ENCODE measurements at regions not wholly inside any gene's neighbourhood (a gene's known extent, or its start where the extent isn't known, plus 50 kb on each side); places are given as distances from the start of the nearest gene placed in this dataset.

DNA sequence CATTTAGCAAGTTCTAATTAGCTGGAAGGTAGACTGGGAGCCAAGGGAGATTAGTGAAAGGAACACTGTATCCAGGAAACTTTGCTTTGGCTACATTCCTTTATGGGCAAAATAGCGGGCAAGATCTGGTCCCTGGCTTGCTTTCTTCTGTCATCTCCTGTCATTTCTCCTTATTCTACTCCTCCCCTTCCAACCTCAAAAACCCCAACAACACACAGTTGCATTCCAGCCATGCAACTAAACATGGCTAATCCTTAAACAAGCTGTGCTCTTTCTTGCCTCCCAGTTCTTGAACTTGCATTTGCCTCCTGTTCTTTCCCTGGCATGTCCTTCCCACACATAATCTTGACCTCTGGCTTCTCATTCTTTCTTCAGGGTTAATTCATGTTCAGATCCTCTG, 59.5 kb upstream of the CDCA7L start:
- CTCF ChIA-PET (ENCODE audit: partially characterized antibody), result interaction anchor here (0.6 kb wide), 1 partner anchor 1733 kb away, joined by 3 read pairs; no protein-coding TSS in a partner anchor

More for the DNA sequence above, 59.5 kb upstream of the CDCA7L start:
- Histone ChIP-seq H2BK12ac (ENCODE audit: low read depth, low read length) (no peak overlapping the region), H2BK20ac (ENCODE audit: low read length) (no peak overlapping the region), H2AK5ac (ENCODE audit: low read depth, low read length) (no peak overlapping the region; the same call in 1 of the 2 replicates), H3K4me2 (ENCODE audit: insufficient read depth in 1 of 2, low read depth in 2 of 2, low read length in 2 of 2) (no peak overlapping the region), H3K4ac (replicated peaks; ENCODE audit: insufficient read length, low read depth, low read length) (no peak overlapping the region), H4K91ac (replicated peaks; ENCODE audit: insufficient read length, low read length) (no peak overlapping the region), H3K18ac (ENCODE audit: extremely low read depth, low read length) (no peak overlapping the region), H3K23me2 (ENCODE audit: low read depth, low read length) (no peaks in the 10 kb centered on the region), H3K27me3 (replicated peaks in 1 of 4; ENCODE audit: control insufficient read depth in 3 of 4, extremely low read depth in 1 of 4, insufficient read depth in 3 of 4, low read length in 3 of 4) (peaks cover 0 to 2% (median 0%) of the 10 kb centered on the region in 4 experiments; a peak in 1 of 7 replicates), H3K23ac (ENCODE audit: insufficient read length) (no peak overlapping the region), H3K27ac (ENCODE audit: low read depth, low read length) (no peak overlapping the region), H3K36me3 (ENCODE audit: control insufficient read depth in 2 of 4, insufficient read depth in 4 of 4, low read length in 3 of 4) (no peaks in the 10 kb centered on the region), H4K20me1 (replicated peaks in 1 of 2; ENCODE audit: control insufficient read depth in 1 of 2, insufficient read depth in 2 of 2, low read length in 2 of 2) (no peaks in the 10 kb centered on the region), H3K14ac (ENCODE audit: insufficient read length) (no peak overlapping the region), H3K79me1 (ENCODE audit: low read depth, low read length) (no peaks in the 10 kb centered on the region), H4K5ac (ENCODE audit: insufficient read length, low read depth, low read length) (no peak overlapping the region), H2BK15ac (ENCODE audit: low read length) (no peak overlapping the region), H4K8ac (ENCODE audit: extremely low read depth, insufficient read depth, low read length) (no peak overlapping the region), H3K9ac (replicated peaks in 1 of 4; ENCODE audit: extremely low read depth in 1 of 4, low read depth in 3 of 4, low read length in 3 of 4) (no peak overlapping the region), H3K4me3 (ENCODE audit: extremely low read depth in 1 of 4, insufficient read depth in 2 of 4, low read depth in 3 of 4, low read length in 4 of 4) (no peak overlapping the region), H3K56ac (replicated peaks; ENCODE audit: insufficient read length, low read depth, low read length) (no peak overlapping the region), H3K4me1 (replicated peaks in 1 of 4; ENCODE audit: control insufficient read depth in 3 of 4, insufficient read depth in 4 of 4, low read length in 3 of 4) (peaks cover 1 to 5% (median 3%) of the 10 kb centered on the region in 4 experiments; a peak in 5 of 7 replicates), H3K9me3 (ENCODE audit: insufficient read depth in 2 of 2, low read depth in 1 of 2, low read length in 1 of 2) (no peaks in the 10 kb centered on the region), H2BK5ac (ENCODE audit: low read depth, low read length) (no peak overlapping the region), H2AFZ (ENCODE audit: low read length) (no peak overlapping the region), H2BK120ac (replicated peaks; ENCODE audit: low read depth, low read length) (no peak overlapping the region), H3K79me2 (ENCODE audit: control insufficient read depth in 1 of 2, insufficient read depth in 2 of 2, low read length in 2 of 2) (no peaks in the 10 kb centered on the region)
- no peak for TF ChIP-seq EP300 (IDR thresholded peaks at IDR 0.05; ENCODE audit: borderline replicate concordance in 1 of 2, low read depth in 2 of 2, low read length in 2 of 2)
- TF ChIP-seq POU5F1 (IDR thresholded peaks at IDR 0.05; ENCODE audit: low read depth, low read length), result no peak
- no peak for TF ChIP-seq GABPA (IDR thresholded peaks at IDR 0.05; ENCODE audit: borderline replicate concordance, insufficient read depth, low read length)
- WGBS, 2 experiments (ENCODE audit: extremely low coverage in 1 of 2, insufficient coverage in 1 of 2, insufficient read length in 1 of 2, insufficient replicate concordance in 2 of 2, low coverage in 1 of 2, low lambda C conversion rate in 2 of 2, missing lambda C conversion rate in 1 of 2), result 81% methylated on average over 1 of the region's 1 CpG; no CpG with 5 or more reads in 1 of the 2 experiments
- DNase-seq (ENCODE audit: low read depth in 1 of 2, low spot score in 2 of 2) (no peak), FAIRE-seq (no peak)
- POLR2A ChIA-PET (ENCODE audit: partially characterized antibody), result no interaction called here

Measured in H1 (cell line).